ENCODE measurements at regions not wholly inside any gene's neighbourhood (a gene's known extent, or its start where the extent isn't known, plus 50 kb on each side); places are given as distances from the start of the nearest gene placed in this dataset.

GRCh38 chr5:159777049-159777660 is 139.1 kb upstream of the ADRA1B start:
- intact Hi-C loops (cut with DNase I) = loop anchor here in 1 of 2 donors (10.0 kb wide), 1 partner anchor 138 kb away; the partner anchor contains the start of gene ADRA1B
- WGBS, 3 donors = 70 to 78% (median 71%) methylated on average over 9 of the region's 9 CpGs
- Histone ChIP-seq H3K36me3 (ENCODE audit: insufficient read depth in 1 of 2, low read depth in 1 of 2) (no peaks in the 10 kb centered on the region), H3K4me1 (peaks cover 5% of the 10 kb centered on the region), H3K9me3 (no peaks in the 10 kb centered on the region), H3K27me3 (ENCODE audit: insufficient read depth in 3 of 3, low read length in 2 of 3) (no peaks in the 10 kb centered on the region), H3K4me3 (no peak overlapping the region), H3K27ac (no peak overlapping the region)
- ATAC-seq (no peak), DNase-seq (no peak)
- TF ChIP-seq, protein P1, sequence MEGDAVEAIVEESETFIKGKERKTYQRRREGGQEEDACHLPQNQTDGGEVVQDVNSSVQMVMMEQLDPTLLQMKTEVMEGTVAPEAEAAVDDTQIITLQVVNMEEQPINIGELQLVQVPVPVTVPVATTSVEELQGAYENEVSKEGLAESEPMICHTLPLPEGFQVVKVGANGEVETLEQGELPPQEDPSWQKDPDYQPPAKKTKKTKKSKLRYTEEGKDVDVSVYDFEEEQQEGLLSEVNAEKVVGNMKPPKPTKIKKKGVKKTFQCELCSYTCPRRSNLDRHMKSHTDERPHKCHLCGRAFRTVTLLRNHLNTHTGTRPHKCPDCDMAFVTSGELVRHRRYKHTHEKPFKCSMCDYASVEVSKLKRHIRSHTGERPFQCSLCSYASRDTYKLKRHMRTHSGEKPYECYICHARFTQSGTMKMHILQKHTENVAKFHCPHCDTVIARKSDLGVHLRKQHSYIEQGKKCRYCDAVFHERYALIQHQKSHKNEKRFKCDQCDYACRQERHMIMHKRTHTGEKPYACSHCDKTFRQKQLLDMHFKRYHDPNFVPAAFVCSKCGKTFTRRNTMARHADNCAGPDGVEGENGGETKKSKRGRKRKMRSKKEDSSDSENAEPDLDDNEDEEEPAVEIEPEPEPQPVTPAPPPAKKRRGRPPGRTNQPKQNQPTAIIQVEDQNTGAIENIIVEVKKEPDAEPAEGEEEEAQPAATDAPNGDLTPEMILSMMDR (IDR thresholded peaks at IDR 0.05) = no peak

- Histone ChIP-seq H3K4me3 (no peak overlapping the region), H3K4me1 (no peaks in the 10 kb centered on the region), H3K9me3 (no peaks in the 10 kb centered on the region), H3K27me3 (ENCODE audit: insufficient read depth in 3 of 3, low read length in 2 of 3) (no peaks in the 10 kb centered on the region), H3K36me3 (ENCODE audit: insufficient read depth in 1 of 2, low read depth in 1 of 2) (no peaks in the 10 kb centered on the region), H3K27ac (no peak overlapping the region)
- intact Hi-C loops (cut with DNase I) = loop anchor here in 1 of 2 donors (10.0 kb wide), 1 partner anchor 135 kb away; the partner anchor contains the start of gene ADRA1B
- TF ChIP-seq, protein P1 (IDR thresholded peaks at IDR 0.05) = no peak
- 89 to 92% (median 89%) methylated on average over 4 of the region's 4 CpGs for WGBS, 3 donors
- no peak for ATAC-seq
- no peak for DNase-seq
Measured at GRCh38 chr5:159779481-159779880, 136.8 kb upstream of the ADRA1B start.

- WGBS, 3 donors = 70 to 82% (median 82%) methylated on average over 3 of the region's 3 CpGs
- H3K27ac ChIP-seq = no peak overlapping the region
- no peak for ATAC-seq
- no peaks in the 10 kb centered on the region for H3K36me3 ChIP-seq (ENCODE audit: insufficient read depth in 1 of 2, low read depth in 1 of 2)
- H3K9me3 ChIP-seq = no peaks in the 10 kb centered on the region
- H3K4me1 ChIP-seq = no peaks in the 10 kb centered on the region
- H3K27me3 ChIP-seq (ENCODE audit: insufficient read depth in 3 of 3, low read length in 2 of 3) = no peaks in the 10 kb centered on the region
- TF ChIP-seq, protein P1 (IDR thresholded peaks at IDR 0.05) = no peak
- no peak for DNase-seq
- intact Hi-C loops (cut with DNase I) = no loop called here
- H3K4me3 ChIP-seq = no peak overlapping the region
Measured at GRCh38 chr5:159780246-159780645, 136.0 kb upstream of the ADRA1B start.

GRCh38 chr5:159781626-159782157 is 134.6 kb upstream of the ADRA1B start:
- H3K27ac ChIP-seq = no peak overlapping the region
- WGBS, 3 donors = 67 to 68% (median 68%) methylated on average over 3 of the region's 3 CpGs
- no peaks in the 10 kb centered on the region for H3K36me3 ChIP-seq (ENCODE audit: insufficient read depth in 1 of 2, low read depth in 1 of 2)
- DNase-seq = no peak
- ATAC-seq = no peak
- peaks cover 0 to 5% (median 0%) of the 10 kb centered on the region in 3 donors for H3K27me3 ChIP-seq (ENCODE audit: insufficient read depth in 3 of 3, low read length in 2 of 3)
- H3K4me1 ChIP-seq = no peaks in the 10 kb centered on the region
- intact Hi-C loops (cut with DNase I) = no loop called here
- H3K9me3 ChIP-seq = no peaks in the 10 kb centered on the region
- H3K4me3 ChIP-seq = no peak overlapping the region
- TF ChIP-seq, protein P1 (IDR thresholded peaks at IDR 0.05) = no peak
